ENCODE measurements at regions not wholly inside any gene's neighbourhood (a gene's known extent, or its start where the extent isn't known, plus 50 kb on each side); places are given as distances from the start of the nearest gene placed in this dataset.

DNA sequence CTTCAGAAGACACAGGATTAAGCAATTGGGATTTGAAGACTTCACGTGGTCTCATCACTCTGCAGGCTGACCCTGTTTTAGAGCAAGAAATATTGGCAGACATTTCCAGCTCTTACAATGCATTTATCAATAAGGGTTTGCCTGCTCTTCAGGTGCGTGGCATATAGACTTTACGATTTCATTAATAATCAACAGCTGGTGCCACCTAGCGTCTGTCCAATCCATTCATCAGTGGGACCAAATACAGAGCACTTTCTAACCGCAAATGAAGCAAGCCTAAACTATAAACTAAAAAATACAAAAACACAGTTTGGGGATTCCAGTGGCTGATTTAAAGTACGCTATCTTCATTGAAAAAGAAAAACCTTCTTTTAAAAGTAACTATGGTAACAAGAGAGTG, 125.4 kb upstream of the DMD start:
- 10% methylated on average over 2 of the region's 6 CpGs; no CpG with 5 or more reads in 1 of the 2 experiments for WGBS, 2 experiments (ENCODE audit: extremely low coverage in 2 of 2, insufficient read length in 1 of 2)
- POLR2A ChIA-PET (ENCODE audit: unreplicated experiment), result no interaction called here
- no peak overlapping the region for H3K4me3 ChIP-seq (ENCODE audit: insufficient read depth, low read depth, low read length)
- dilution Hi-C loops (cut with HindIII; ENCODE audit: low sequenced_read_pairs, unreplicated experiment), result no loop called here
- no peaks in the 10 kb centered on the region for H3K79me1 ChIP-seq (ENCODE audit: low read depth in 1 of 2, low read length in 2 of 2)
- no peak overlapping the region for H4K5ac ChIP-seq (ENCODE audit: low read depth, low read length)
- ATAC-seq (ENCODE audit: low read depth) (no peak), DNase-seq (peak; percentile 29)
- no peak overlapping the region for H3K56ac ChIP-seq (ENCODE audit: extremely low read depth, insufficient read depth, low read length)
- H2BK15ac ChIP-seq (ENCODE audit: low read depth, low read length), result no peak overlapping the region
- no peak overlapping the region for H3K4ac ChIP-seq (ENCODE audit: low read depth, low read length)
- H2BK120ac ChIP-seq (ENCODE audit: low read depth, low read length), result no peak overlapping the region
- no peak overlapping the region for H3K14ac ChIP-seq (replicated peaks; ENCODE audit: low read depth, low read length)
- H2AK5ac ChIP-seq (ENCODE audit: low read depth, low read length), result no peak overlapping the region
- no peak overlapping the region for H2AFZ ChIP-seq (replicated peaks; ENCODE audit: low read length, poor library complexity)
- H3K23ac ChIP-seq (ENCODE audit: low read depth, low read length), result no peak overlapping the region
- H2BK20ac ChIP-seq (ENCODE audit: low read depth, low read length), result no peak overlapping the region
- no peaks in the 10 kb centered on the region for H3K9me1 ChIP-seq (ENCODE audit: insufficient read depth, low read length)
- in situ Hi-C loops (cut with MboI; ENCODE audit: low sequenced_read_pairs), result loop anchor here (10.0 kb wide), 1 partner anchor 802 kb away; no protein-coding TSS in a partner anchor
- no peak overlapping the region for H3K18ac ChIP-seq (ENCODE audit: low read depth, low read length)
- no peak overlapping the region for H3K9ac ChIP-seq (ENCODE audit: low read depth, low read length)
- CTCF ChIA-PET, result interaction anchor here (0.9 to 1.5 kb wide), 3 partner anchors 133 to 807 kb away, joined by 3 read pairs; no protein-coding TSS in a partner anchor
- TF ChIP-seq, protein P1, sequence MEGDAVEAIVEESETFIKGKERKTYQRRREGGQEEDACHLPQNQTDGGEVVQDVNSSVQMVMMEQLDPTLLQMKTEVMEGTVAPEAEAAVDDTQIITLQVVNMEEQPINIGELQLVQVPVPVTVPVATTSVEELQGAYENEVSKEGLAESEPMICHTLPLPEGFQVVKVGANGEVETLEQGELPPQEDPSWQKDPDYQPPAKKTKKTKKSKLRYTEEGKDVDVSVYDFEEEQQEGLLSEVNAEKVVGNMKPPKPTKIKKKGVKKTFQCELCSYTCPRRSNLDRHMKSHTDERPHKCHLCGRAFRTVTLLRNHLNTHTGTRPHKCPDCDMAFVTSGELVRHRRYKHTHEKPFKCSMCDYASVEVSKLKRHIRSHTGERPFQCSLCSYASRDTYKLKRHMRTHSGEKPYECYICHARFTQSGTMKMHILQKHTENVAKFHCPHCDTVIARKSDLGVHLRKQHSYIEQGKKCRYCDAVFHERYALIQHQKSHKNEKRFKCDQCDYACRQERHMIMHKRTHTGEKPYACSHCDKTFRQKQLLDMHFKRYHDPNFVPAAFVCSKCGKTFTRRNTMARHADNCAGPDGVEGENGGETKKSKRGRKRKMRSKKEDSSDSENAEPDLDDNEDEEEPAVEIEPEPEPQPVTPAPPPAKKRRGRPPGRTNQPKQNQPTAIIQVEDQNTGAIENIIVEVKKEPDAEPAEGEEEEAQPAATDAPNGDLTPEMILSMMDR (conservative IDR thresholded peaks at IDR 0.05; ENCODE audit: low read depth, low read length), result peak; percentile 47
- TF ChIP-seq SMC3 (IDR thresholded peaks at IDR 0.05; ENCODE audit: low read depth, low read length), result peak; percentile 42; the same call in 1 of the 2 replicates
- TF ChIP-seq CHD1 (IDR thresholded peaks at IDR 0.05; ENCODE audit: low read depth, low read length), result no peak
- no peak for TF ChIP-seq POLR2A (IDR thresholded peaks at IDR 0.05; ENCODE audit: low read depth, low read length)
- peak; percentile 54 for TF ChIP-seq RAD21 (IDR thresholded peaks at IDR 0.05; ENCODE audit: low read length)
- H3K4me1 ChIP-seq (ENCODE audit: control insufficient read depth, insufficient read depth, low read length), result no peaks in the 10 kb centered on the region
- no peak overlapping the region for H3K27ac ChIP-seq (ENCODE audit: insufficient read depth, low read length)
- H3K9me3 ChIP-seq (ENCODE audit: control insufficient read depth, insufficient read depth, low read length), result no peaks in the 10 kb centered on the region
- no peak overlapping the region for H2BK5ac ChIP-seq (ENCODE audit: low read depth, low read length, poor library complexity, severe bottlenecking)
- H4K8ac ChIP-seq (ENCODE audit: low read depth in 2 of 2, low read length in 2 of 2), result no peak overlapping the region
- H4K20me1 ChIP-seq (ENCODE audit: insufficient read depth, low read length), result no peaks in the 10 kb centered on the region
- H4K91ac ChIP-seq (ENCODE audit: insufficient read depth, low read depth, low read length), result no peak overlapping the region
- no peak overlapping the region for H3K4me2 ChIP-seq (ENCODE audit: low read depth, low read length)
- no peaks in the 10 kb centered on the region for H3K27me3 ChIP-seq (ENCODE audit: control insufficient read depth, insufficient read depth, low read length)
- BruUV-seq (replicated peaks), result no TSS peak
- H3K36me3 ChIP-seq (ENCODE audit: control insufficient read depth, insufficient read depth, low read length), result no peaks in the 10 kb centered on the region
- intact Hi-C loops (cut with micrococcal nuclease), result loop anchor here (1.0 to 5.0 kb wide), 2 partner anchors 124 to 805 kb away; partner anchors contain the start of gene DMD
- no peak overlapping the region for H2AK9ac ChIP-seq (replicated peaks; ENCODE audit: low read depth, low read length, poor library complexity)
